ENCODE measurements at regions not wholly inside any gene's neighbourhood (a gene's known extent, or its start where the extent isn't known, plus 50 kb on each side); places are given as distances from the start of the nearest gene placed in this dataset.
"Not testable (repeated sequence)": the region's sequence is repeated elsewhere in the genome, so short reads cannot be mapped to it uniquely, and the experiment has no call there.

DNA sequence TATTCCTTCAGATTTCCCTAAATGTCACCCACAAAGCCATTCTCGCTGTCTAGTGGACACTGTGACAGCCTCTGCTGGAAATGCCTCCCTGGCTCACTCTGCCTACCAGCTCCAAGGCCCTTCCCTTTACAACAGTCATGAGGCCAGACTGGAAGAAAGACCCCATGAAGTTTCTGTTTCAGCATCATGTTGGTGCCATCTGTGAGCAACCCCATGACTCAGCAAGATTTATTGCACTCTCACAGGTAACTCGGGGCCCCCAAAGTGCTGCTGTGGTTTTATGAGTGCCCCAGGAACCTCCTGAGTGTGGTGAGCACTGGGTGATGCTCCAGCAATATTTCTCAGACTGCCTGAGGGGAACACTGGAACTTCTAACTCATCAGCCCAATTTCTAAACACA, 218.6 kb downstream of the ZNF33B start:
- TF ChIP-seq, protein P1, sequence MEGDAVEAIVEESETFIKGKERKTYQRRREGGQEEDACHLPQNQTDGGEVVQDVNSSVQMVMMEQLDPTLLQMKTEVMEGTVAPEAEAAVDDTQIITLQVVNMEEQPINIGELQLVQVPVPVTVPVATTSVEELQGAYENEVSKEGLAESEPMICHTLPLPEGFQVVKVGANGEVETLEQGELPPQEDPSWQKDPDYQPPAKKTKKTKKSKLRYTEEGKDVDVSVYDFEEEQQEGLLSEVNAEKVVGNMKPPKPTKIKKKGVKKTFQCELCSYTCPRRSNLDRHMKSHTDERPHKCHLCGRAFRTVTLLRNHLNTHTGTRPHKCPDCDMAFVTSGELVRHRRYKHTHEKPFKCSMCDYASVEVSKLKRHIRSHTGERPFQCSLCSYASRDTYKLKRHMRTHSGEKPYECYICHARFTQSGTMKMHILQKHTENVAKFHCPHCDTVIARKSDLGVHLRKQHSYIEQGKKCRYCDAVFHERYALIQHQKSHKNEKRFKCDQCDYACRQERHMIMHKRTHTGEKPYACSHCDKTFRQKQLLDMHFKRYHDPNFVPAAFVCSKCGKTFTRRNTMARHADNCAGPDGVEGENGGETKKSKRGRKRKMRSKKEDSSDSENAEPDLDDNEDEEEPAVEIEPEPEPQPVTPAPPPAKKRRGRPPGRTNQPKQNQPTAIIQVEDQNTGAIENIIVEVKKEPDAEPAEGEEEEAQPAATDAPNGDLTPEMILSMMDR (IDR thresholded peaks at IDR 0.05; ENCODE audit: low read depth, low read length), result no peak
- H3K4me3 ChIP-seq (ENCODE audit: low read depth, low read length), result no peak overlapping the region
- DNase-seq (ENCODE audit: low read depth, low spot score), result no peak
- in situ Hi-C loops (cut with HindIII; ENCODE audit: low sequenced_read_pairs), result no loop called here

DNA sequence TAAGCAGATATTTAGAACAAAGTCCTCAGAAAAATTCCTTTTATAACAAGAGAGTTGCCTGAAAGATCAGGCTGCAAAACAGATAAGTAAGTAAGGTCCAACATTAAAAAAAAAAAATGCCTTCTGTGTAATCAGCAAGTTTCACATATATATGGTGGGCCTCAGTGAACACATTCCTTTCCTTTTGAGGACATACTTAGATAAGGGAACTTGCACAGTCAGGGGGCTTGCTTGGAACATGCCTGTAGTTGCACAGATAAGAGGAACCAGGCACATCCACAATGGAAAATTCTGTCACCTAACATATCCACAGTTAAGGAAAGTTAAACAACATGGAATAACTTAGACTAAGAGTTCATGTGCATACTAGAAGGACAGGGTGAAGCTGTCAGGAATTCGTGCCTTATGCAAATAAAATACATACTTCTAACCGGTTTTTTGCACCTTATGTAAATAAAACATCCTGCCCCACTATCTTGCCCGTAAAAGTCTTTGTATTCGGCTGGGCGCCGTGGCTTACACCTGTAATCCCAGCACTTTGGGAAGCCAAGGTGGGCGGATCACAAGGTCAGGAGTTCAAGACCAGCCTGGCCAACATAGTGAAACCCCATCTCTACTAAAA, 257.3 kb downstream of the ZNF33B start:
- no peak overlapping the region for H3K4me3 ChIP-seq (ENCODE audit: low read depth, low read length)
- TF ChIP-seq, protein P1 (IDR thresholded peaks at IDR 0.05; ENCODE audit: low read depth, low read length), result no peak
- no peak for DNase-seq (ENCODE audit: low read depth, low spot score)
- in situ Hi-C loops (cut with HindIII; ENCODE audit: low sequenced_read_pairs), result no loop called here

DNA sequence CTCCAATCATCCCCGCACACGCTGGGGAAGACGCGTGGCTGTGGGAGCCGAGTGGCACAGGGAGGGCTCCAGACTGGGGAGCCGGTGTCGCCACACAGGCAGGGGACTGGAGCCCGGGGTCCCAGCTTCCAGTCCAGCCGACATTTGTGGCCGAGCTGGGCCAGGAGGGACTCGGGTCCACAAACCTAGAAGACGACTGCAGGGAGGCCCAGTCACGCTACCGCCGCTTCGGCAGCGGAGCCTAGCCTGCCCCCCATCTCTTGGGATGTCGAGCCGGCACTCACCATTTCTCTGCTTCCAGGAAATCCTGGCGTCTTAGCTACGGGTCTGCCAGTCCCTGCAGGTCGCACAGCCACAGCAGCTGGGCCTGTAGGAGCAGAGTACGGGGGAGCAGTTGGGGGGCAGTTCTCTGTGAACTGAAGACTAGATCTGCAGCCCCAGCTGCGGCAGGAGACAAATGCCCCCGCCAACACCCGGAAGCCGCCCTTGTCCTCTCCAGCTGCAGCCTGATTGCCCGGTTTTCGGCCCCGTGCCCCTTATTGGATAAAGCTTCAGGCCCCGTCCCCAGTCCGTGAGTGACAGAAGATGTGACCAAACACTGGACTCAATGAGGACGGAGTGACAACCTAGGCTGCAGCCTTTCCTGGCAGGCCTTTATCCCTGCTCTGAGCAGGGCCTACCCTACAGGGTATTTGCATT, 270.7 kb downstream of the ZNF33B start:
- in situ Hi-C loops (cut with HindIII; ENCODE audit: low sequenced_read_pairs), result no loop called here
- H3K4me3 ChIP-seq (ENCODE audit: low read depth, low read length), result peak overlapping the region; percentile 61
- peak; percentile 91 for DNase-seq (ENCODE audit: low read depth, low spot score)
- TF ChIP-seq, protein P1 (IDR thresholded peaks at IDR 0.05; ENCODE audit: low read depth, low read length), result no peak

DNA sequence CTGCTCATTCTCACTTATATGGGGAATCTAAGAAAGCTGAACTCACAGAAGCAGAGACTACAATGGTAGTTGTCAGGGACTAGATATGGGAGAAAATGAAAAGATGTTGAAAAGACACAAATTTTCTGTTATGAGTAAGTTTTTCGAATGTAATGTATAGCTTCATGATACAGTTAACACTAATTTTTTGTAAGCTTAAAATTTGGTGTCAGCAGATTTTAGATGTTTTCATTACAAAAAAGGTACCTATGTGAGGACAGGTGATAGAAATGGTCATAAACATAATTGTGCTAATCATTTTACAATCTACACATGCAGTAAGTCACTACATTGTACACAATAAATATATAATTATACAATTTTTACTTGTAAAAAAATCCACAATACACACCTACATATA, 286.6 kb downstream of the ZNF33B start:
- no peak for DNase-seq (ENCODE audit: low read depth, low spot score)
- H3K4me3 ChIP-seq (ENCODE audit: low read depth, low read length), result no peak overlapping the region
- TF ChIP-seq, protein P1 (IDR thresholded peaks at IDR 0.05; ENCODE audit: low read depth, low read length), result no peak
- in situ Hi-C loops (cut with HindIII; ENCODE audit: low sequenced_read_pairs), result no loop called here

DNA sequence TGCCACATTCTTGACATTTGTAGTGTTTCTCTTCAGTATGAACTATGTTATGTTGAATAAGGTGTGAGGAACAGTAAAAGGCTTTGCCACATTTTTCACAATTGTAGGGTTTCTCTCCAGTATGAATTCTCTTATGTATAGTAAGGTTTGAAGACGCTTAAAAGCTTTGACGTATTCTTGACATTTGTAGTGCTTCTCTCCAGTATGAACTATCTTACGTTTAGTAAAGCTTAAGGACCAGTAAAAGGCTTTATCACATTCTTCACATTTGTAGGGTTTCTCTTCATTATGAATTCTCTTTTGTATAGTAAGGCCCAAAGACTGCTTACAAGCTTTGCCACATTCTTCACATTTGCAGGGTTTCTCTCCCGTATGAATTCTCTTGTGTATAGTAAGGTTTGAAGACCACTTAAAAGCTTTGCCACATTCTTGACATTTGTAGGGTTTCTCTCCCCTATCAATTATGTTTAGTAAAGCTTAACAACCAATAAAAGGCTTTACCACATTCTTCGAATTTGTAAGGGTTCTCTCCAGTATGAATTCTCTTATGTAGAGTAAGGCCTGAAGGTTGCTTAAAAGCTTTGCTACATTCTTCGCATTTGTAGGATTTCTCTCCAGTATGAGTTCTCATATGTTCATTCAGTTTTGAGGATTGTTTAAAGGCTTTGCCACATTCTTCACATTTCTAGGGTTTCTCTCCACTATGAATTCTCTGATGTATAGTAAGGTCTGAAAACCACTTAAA, 301.6 kb downstream of the ZNF33B start:
- DNase-seq (ENCODE audit: low read depth, low spot score); H3K4me3 ChIP-seq (ENCODE audit: low read depth, low read length); in situ Hi-C loops (cut with HindIII; ENCODE audit: low sequenced_read_pairs): not testable (repeated sequence)

DNA sequence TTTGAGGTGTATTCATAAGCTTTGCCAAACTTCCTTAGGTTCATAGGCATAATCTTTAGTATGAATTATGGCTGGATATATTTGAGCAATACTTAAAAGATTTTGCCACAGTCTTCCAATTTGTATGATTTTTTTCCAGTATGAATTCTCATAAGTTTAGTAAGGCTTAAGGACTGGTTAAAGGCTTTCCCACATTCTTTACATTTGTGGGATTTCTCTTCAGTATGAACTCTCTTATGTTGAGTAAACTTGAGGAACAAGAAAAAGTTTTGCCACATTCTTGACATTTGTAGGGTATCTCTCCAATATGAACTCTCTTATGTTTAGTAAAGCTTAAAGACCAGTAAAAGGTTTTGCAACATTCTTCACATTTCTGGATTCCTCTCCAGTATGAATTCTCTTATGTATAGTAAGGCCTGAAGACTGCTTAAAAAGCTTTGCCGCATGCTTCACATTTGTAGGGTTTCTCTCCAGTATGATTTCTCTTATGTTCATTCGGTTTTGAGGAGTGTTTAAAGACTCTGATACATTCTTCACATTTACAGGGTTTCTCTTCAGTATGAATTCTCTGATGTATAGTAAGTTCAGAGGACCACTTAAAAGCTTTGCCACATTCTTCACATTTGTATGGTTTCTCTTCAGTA, 302.6 kb downstream of the ZNF33B start:
- DNase-seq (ENCODE audit: low read depth, low spot score); in situ Hi-C loops (cut with HindIII; ENCODE audit: low sequenced_read_pairs); H3K4me3 ChIP-seq (ENCODE audit: low read depth, low read length): not testable (repeated sequence)

DNA sequence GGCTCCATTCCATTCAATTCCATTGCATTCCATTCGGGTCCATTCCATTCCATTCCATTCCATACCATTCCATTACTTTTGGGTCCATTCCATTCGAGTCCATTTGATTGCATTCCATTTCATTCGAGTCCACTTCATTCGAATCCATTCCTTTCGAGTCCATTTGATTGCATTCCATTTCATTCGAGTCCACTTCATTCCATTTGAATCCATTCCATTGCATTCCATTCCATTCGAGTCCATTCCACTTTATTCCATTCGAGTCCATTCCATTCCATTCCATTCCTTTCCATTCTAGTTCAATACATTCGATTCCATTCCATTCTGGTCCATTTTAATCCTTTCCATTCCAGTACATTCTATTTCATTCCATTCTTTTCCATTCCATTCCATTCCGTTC, 334.0 kb downstream of the ZNF33B start:
- H3K4me3 ChIP-seq (ENCODE audit: low read depth, low read length), result no peak overlapping the region
- in situ Hi-C loops (cut with HindIII; ENCODE audit: low sequenced_read_pairs), result no loop called here
- no peak for DNase-seq (ENCODE audit: low read depth, low spot score)
- TF ChIP-seq, protein P1 (IDR thresholded peaks at IDR 0.05; ENCODE audit: low read depth, low read length), result no peak

DNA sequence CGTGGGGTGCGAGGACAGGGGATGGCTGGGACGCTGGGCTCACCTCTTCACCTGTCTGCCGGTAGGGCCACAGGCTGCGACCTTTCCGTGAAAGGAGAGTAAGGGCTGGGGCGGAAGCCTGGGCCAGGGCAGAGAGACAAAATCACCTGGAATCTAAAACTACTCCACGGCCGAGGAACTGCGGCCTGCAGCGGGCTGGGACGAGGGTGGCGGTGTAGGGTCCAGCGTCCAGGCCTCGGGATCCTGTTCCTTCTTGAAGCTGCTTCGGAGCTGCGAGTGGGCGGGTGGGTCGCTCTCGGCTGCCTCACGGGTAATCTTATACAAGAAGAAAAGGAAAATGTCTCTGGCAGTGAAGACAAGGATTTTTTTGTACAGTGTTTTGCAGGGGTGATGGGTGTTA, 356.5 kb downstream of the ZNF33B start:
- in situ Hi-C loops (cut with HindIII; ENCODE audit: low sequenced_read_pairs), result not testable (repeated sequence)

DNA sequence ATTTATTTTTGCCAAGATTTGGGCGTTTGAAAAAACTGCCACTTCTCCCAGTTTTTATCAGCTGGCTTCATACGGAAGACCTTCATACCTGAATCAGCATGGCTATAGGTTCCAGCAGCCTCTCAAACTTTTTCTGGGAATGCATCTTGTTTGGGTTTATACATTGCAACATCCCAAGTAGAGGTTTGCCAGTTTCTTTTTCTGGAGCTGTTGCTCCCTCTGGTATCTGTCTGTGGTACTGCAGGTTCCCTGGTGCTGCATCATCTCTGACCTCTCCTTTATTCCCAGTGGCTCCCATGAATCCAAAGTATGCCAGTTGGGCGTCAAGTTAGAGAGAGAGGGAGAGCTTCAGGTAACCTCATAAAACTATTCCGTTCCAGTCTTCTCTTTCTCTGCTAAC, 368.6 kb downstream of the ZNF33B start:
- DNase-seq (ENCODE audit: low read depth, low spot score); H3K4me3 ChIP-seq (ENCODE audit: low read depth, low read length); in situ Hi-C loops (cut with HindIII; ENCODE audit: low sequenced_read_pairs): not testable (repeated sequence)

More for the DNA sequence above, 356.5 kb downstream of the ZNF33B start:
- H3K4me3 ChIP-seq (ENCODE audit: low read depth, low read length); DNase-seq (ENCODE audit: low read depth, low spot score): not testable (repeated sequence)

DNA sequence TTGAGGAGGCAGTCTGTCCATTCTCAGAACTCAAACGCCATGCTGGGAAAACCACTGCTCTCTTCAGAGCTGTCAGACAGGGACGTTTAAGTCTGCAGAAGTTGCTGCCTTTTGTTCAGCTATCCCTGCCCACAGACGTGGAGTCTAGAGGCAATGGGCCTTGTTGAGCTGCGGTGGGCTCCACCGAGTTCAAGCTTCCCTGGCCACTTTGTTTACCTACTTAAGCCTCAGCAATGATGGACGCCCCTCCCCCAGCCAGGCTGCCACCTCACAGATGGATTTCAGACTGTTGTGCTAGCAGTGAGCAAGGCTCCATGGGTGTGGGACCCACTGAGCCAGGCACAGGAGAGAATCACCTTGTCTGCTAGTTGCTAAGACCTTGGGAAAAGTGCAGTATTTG, 375.1 kb downstream of the ZNF33B start:
- H3K4me3 ChIP-seq (ENCODE audit: low read depth, low read length); in situ Hi-C loops (cut with HindIII; ENCODE audit: low sequenced_read_pairs); DNase-seq (ENCODE audit: low read depth, low spot score): not testable (repeated sequence)

DNA sequence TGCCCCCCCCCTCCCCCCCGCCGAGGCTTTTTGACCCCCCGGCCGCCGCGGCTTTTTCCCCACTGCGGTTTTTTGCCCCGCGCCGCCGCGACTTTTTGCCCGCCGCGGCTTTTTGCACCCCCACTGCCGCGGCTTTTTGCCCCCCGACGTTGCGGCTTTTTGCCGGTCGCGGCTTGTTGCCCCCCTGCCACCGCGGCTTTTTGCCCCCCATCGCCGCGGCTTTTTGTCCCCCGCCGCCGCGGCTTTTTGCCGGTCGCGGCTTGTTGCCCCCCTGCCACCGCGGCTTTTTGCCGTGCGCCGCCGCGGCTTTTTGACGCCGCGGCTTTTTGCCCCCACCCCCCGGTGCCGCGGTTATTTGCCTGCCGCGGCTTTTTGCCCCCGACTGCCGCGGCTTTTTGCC, 395.4 kb downstream of the ZNF33B start:
- DNase-seq (ENCODE audit: low read depth, low spot score); in situ Hi-C loops (cut with HindIII; ENCODE audit: low sequenced_read_pairs); H3K4me3 ChIP-seq (ENCODE audit: low read depth, low read length): not testable (repeated sequence)

Data from astrocyte of the spinal cord (primary cell).